HepG2 (cell line): ENCODE measurements at regions not wholly inside any gene's neighbourhood (a gene's known extent, or its start where the extent isn't known, plus 50 kb on each side); places are given as distances from the start of the nearest gene placed in this dataset.
A peak's percentile ranks its signal among the peaks of the same experiment; 100 is the strongest.

Source experiments
- ATAC-seq: fragments of 200-7000 bp; cut with Tn5 transposase; 3 replicates; pipeline ENCODE4 v1.9.1; 2020; ENCODE audit warnings: mild to moderate bottlenecking, moderate library complexity
- BruUV-seq: library from RNA; stranded (reverse); fragments of 400-500 nt; replicated peaks from 2 replicates; lab custom pipeline; 2021; lab: Mats Ljungman, UMichigan
- CTCF ChIA-PET: fragments of 300-600 bp; formaldehyde crosslinking; extraction: SDS; loops from one replicate; lab custom pipeline; 2021; ENCODE audit warnings: low total read pairs, inconsistent platforms, low intra/inter-chr PET ratio; lab: Yijun Ruan, JAX
- POLR2A ChIA-PET: fragments of 350-600 bp; sonication (Branson Sonifier 250); formaldehyde crosslinking; loops from one replicate; lab custom pipeline; 2020; ENCODE audit warnings: antibody characterized with exemption, inconsistent platforms; lab: Yijun Ruan, JAX
- DNase-seq: peaks from one replicate; pipeline ENCODE4 v3.0.0-alpha.2; 2015; ENCODE audit warnings: low spot score
- FAIRE-seq: peaks from 3 replicates; lab custom pipeline; 2011; peaks lifted over from hg19 to GRCh38; lab: Jason Lieb, UNC
- H2AFZ ChIP-seq: one replicate; pipeline ENCODE4 v1.6.1; 2011; ENCODE audit warnings: low read length, inconsistent platforms
- H3K27ac ChIP-seq: fragments of 300-600 bp; 3 replicates; pipeline ENCODE4 v1.8.0; 2011; ENCODE audit warnings: mixed run types, mild to moderate bottlenecking, mixed read lengths, low read length, inconsistent platforms; ENCODE audit not compliant: insufficient read depth; ENCODE audit errors: extremely low read length
- H3K27me3 ChIP-seq, 2 experiments: fragments of 200-600 bp in 1 of 2; 2 replicates in 1 of 2; 3 replicates in 1 of 2; pipeline versions ENCODE4 v1.6.0 to v1.8.0; 2011; ENCODE audit warnings: low read length in 2 of 2, mild to moderate bottlenecking in 2 of 2, moderate library complexity in 2 of 2, inconsistent platforms in 1 of 2; ENCODE audit not compliant: insufficient read depth in 2 of 2, control insufficient read depth in 1 of 2
- H3K36me3 ChIP-seq, 2 experiments: fragments of 200-600 bp in 1 of 2; replicated peaks in 1 of 2; 2 replicates in 1 of 2; 3 replicates in 1 of 2; pipeline versions ENCODE4 v1.5.1 to v1.8.0; 2011; ENCODE audit warnings: low read length in 2 of 2, inconsistent platforms in 1 of 2; ENCODE audit not compliant: insufficient read depth in 2 of 2, control insufficient read depth in 1 of 2
- H3K4me1 ChIP-seq: 2 replicates; pipeline ENCODE4 v1.5.1; 2012; ENCODE audit warnings: low read length, inconsistent platforms; ENCODE audit not compliant: insufficient read depth
- H3K4me2 ChIP-seq: 2 replicates; pipeline ENCODE4 v1.6.0; 2011; ENCODE audit warnings: low read depth, low read length, inconsistent platforms
- H3K4me3 ChIP-seq, 3 experiments: fragments of 200-600 bp in 1 of 3; sonication (generic), shearing (Covaris generic) in 1 of 3; replicated peaks in 1 of 3; 2 replicates each; pipeline ENCODE4 v1.5.1; 2011 to 2016; ENCODE audit warnings: low read length in 3 of 3, inconsistent platforms in 2 of 3, low read depth in 2 of 3, mild to moderate bottlenecking in 2 of 3, control low read depth in 1 of 3, mixed read lengths in 1 of 3; ENCODE audit not compliant: insufficient read depth in 1 of 3
- H3K79me2 ChIP-seq: one replicate; pipeline ENCODE4 v1.6.1; 2011; ENCODE audit warnings: low read length, inconsistent platforms; ENCODE audit not compliant: insufficient read depth
- H3K9ac ChIP-seq: 2 replicates; pipeline ENCODE4 v1.6.0; 2011; ENCODE audit warnings: mild to moderate bottlenecking, low read depth, low read length, inconsistent platforms; ENCODE audit not compliant: insufficient read depth
- H3K9me3 ChIP-seq: 2 replicates; pipeline ENCODE4 v1.5.1; 2012; ENCODE audit warnings: mild to moderate bottlenecking, low read length
- H4K20me1 ChIP-seq: 2 replicates; pipeline ENCODE4 v1.6.0; 2011; ENCODE audit warnings: inconsistent platforms, mild to moderate bottlenecking, low read length, moderate library complexity; ENCODE audit not compliant: insufficient read depth
- ARNT2 ChIP-seq: sonication (generic); formaldehyde crosslinking; IDR thresholded peaks from 2 replicates; pipeline ENCODE4 v1.8.0; 2022; ENCODE audit warnings: mild to moderate bottlenecking, low read depth, missing genetic modification reagents, moderate library complexity
- FOXP1 ChIP-seq, 2 experiments: fragments of 450-650 bp in 1 of 2; IDR thresholded peaks; 2 replicates each; pipeline ENCODE4 v1.6.1; 2017 to 2018; ENCODE audit warnings: antibody characterized with exemption in 1 of 2
- GZF1 ChIP-seq: sonication (generic); formaldehyde crosslinking; IDR thresholded peaks from 2 replicates; pipeline ENCODE4 v1.5.1; 2020; ENCODE audit warnings: mild to moderate bottlenecking, missing genetic modification reagents
- NR0B2 ChIP-seq: sonication (generic); formaldehyde crosslinking; IDR thresholded peaks from 2 replicates; pipeline ENCODE4 v1.4.0; 2020; ENCODE audit warnings: mild to moderate bottlenecking, missing genetic modification reagents
- PHF8 ChIP-seq: sonication (generic); formaldehyde crosslinking; IDR thresholded peaks from 2 replicates; pipeline ENCODE4 v1.5.0; 2020; ENCODE audit warnings: missing genetic modification reagents
- RCOR2 ChIP-seq: IDR thresholded peaks from 2 replicates; pipeline ENCODE4 v1.6.1; 2016; ENCODE audit warnings: missing biosample characterization, missing genetic modification reagents
- RXRA ChIP-seq: sonication (generic); formaldehyde crosslinking; IDR thresholded peaks from 2 replicates; pipeline ENCODE4 v1.5.1; 2020; ENCODE audit warnings: missing genetic modification reagents
- SMAD1 ChIP-seq: sonication (generic); formaldehyde crosslinking; IDR thresholded peaks from 2 replicates; pipeline ENCODE4 v1.4.0; 2020; ENCODE audit warnings: missing genetic modification reagents, low read depth, mild to moderate bottlenecking, borderline replicate concordance
- ZNF12 ChIP-seq: sonication (generic); formaldehyde crosslinking; IDR thresholded peaks from 2 replicates; pipeline ENCODE4 v1.5.0; 2020; ENCODE audit warnings: missing genetic modification reagents
- WGBS: methylation state at CpG from one replicate; pipeline ENCODE4 v1.1.6; 2017; ENCODE audit warnings: low lambda C conversion rate; 5-methylcytosine and 5-hydroxymethylcytosine counted together
- in situ Hi-C: cut with HindIII; loops from 2 replicates; pipeline ENCODE4 v1.10.0; 2017; ENCODE audit warnings: low pct_unique_long_range_greater_than_20kb; ENCODE audit not compliant: extremely low pct_ligation_motif_present
- intact Hi-C: fragments of 100-400 bp; cut with micrococcal nuclease; formaldehyde crosslinking; loops from one replicate; pipeline ENCODE4 v1.10.0; 2022; ENCODE audit not compliant: unreplicated experiment
- TF ChIP-seq, protein P1 (sequence below): sonication (generic); formaldehyde crosslinking; IDR thresholded peaks from 2 replicates; pipeline ENCODE4 v1.8.1; 2023; ENCODE audit warnings: mild to moderate bottlenecking, missing genetic modification reagents

GRCh38 chr1:178619042-178619927, 105.8 kb upstream of the RALGPS2 start:
- DNase-seq: no peak
- in situ Hi-C loops: no loop called here
- no peaks in the 10 kb centered on the region for H3K27me3 ChIP-seq
- CTCF ChIA-PET: no interaction called here
- 85% methylated on average over 4 of the region's 4 CpGs for WGBS
- no peak overlapping the region for H3K27ac ChIP-seq
- no peak overlapping the region for H3K4me3 ChIP-seq
- H3K4me1 ChIP-seq: peaks cover 22% of the 10 kb centered on the region
- no peaks in the 10 kb centered on the region for H3K36me3 ChIP-seq
- no peaks in the 10 kb centered on the region for H3K9me3 ChIP-seq
- POLR2A ChIA-PET: no interaction called here
- H2AFZ ChIP-seq: no peak overlapping the region
- FAIRE-seq: no peak
- BruUV-seq: no TSS peak
- TF ChIP-seq ZNF12 (CRISPR knock-in tag) (no peak), FOXP1 (IDR thresholded peaks at IDR 0.05) (no peak), FOXP1 (CRISPR knock-in tag; IDR thresholded peaks at IDR 0.05) (no peak), NR0B2 (CRISPR knock-in tag) (no peak), GZF1 (CRISPR knock-in tag) (no peak)
- intact Hi-C loops: no loop called here
- no peaks in the 10 kb centered on the region for H4K20me1 ChIP-seq
- H3K9ac ChIP-seq: no peak overlapping the region
- no peak for ATAC-seq
- no peaks in the 10 kb centered on the region for H3K79me2 ChIP-seq
- H3K4me2 ChIP-seq: no peak overlapping the region

DNA sequence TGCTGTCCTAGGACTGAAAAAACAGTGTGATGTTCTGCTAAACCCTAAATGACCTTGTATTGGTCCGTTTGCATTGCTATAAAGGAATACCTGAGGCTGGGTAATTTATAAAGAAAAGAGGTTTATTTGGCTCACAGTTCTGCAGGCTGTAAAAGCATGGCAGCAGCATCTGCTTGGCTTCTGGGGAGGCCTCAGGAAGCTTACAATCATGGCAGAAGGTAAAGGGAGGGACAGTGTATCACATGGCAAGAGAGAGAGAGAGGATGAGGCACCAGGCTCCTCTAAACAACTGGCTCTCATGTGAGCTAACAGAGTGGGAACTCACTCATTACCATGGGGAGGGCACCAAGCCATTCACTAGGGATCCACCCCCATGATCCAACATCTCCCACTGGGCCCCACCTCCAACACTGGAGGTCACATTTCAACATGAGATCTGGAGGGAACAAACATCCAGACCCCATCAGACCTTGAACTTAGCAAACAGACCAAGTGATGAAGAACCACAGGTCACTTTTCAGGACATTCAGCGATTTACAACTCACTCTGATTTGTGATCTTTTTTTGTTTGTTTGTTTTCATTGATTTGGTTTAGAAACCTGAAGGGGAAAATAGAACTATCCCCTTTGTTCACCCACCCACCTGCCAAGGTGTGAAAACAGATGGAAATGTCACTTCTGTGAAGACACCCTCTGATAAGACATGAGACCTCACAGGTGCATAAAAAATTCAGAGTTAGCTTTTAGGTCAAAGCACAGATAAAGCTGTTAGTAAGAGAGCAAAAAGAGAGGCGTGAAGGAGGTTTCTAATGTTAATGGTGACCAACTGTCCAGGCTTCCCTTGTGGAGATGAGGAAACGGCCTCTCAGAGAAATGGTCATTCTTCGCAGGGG, 104.2 kb upstream of the RALGPS2 start:
- H3K79me2 ChIP-seq: no peaks in the 10 kb centered on the region
- 11% methylated on average over 5 of the region's 5 CpGs for WGBS
- peak overlapping the region; percentile 64 for H3K27ac ChIP-seq
- intact Hi-C loops (loop anchor here (2.0 to 10.0 kb wide), 3 partner anchors 64 to 104 kb away; partner anchors contain the start of gene RALGPS2), in situ Hi-C loops (no loop called here)
- no peaks in the 10 kb centered on the region for H3K27me3 ChIP-seq
- FAIRE-seq: peak; percentile 93
- peak overlapping the region; percentile 64 for H3K4me2 ChIP-seq
- DNase-seq: peak; percentile 90
- BruUV-seq: no TSS peak
- H3K9me3 ChIP-seq: no peaks in the 10 kb centered on the region
- H3K9ac ChIP-seq: no peak overlapping the region
- H3K4me3 ChIP-seq: peak overlapping the region in 2 of 3 experiments; percentile 0 to 31; a peak in 2 of 6 replicates
- H3K4me1 ChIP-seq: peaks cover 33% of the 10 kb centered on the region
- ATAC-seq: peak; percentile 94
- H4K20me1 ChIP-seq: no peaks in the 10 kb centered on the region
- CTCF ChIA-PET: no interaction called here
- H2AFZ ChIP-seq: no peak overlapping the region
- POLR2A ChIA-PET: interaction anchor here (0.9 to 1.4 kb wide), 4 partner anchors 8 to 79 kb away, joined by 3 read pairs; no protein-coding TSS in a partner anchor
- H3K36me3 ChIP-seq: no peaks in the 10 kb centered on the region
- no peak for TF ChIP-seq ARNT2 (CRISPR knock-in tag)
- TF ChIP-seq, protein P1, sequence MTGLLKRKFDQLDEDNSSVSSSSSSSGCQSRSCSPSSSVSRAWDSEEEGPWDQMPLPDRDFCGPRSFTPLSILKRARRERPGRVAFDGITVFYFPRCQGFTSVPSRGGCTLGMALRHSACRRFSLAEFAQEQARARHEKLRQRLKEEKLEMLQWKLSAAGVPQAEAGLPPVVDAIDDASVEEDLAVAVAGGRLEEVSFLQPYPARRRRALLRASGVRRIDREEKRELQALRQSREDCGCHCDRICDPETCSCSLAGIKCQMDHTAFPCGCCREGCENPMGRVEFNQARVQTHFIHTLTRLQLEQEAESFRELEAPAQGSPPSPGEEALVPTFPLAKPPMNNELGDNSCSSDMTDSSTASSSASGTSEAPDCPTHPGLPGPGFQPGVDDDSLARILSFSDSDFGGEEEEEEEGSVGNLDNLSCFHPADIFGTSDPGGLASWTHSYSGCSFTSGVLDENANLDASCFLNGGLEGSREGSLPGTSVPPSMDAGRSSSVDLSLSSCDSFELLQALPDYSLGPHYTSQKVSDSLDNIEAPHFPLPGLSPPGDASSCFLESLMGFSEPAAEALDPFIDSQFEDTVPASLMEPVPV (CRISPR knock-in tag): no peak
- peak; percentile 78; the same call in 1 of the 2 replicates for TF ChIP-seq RXRA (CRISPR knock-in tag)
- no peak; the same call in 1 of the 2 replicates for TF ChIP-seq PHF8 (CRISPR knock-in tag)
- TF ChIP-seq SMAD1 (CRISPR knock-in tag): no peak
- TF ChIP-seq RCOR2: peak; percentile 86
